PC-3 (cell line): ENCODE measurements at regions not wholly inside any gene's neighbourhood (a gene's known extent, or its start where the extent isn't known, plus 50 kb on each side); places are given as distances from the start of the nearest gene placed in this dataset.

Experiments used
- ATAC-seq: fragments of 200-7000 bp; cut with Tn5 transposase; 2 replicates; pipeline ENCODE4 v1.9.1; 2020; ENCODE audit warnings: mild to moderate bottlenecking, moderate library complexity
- BruUV-seq: library from RNA; stranded (reverse); fragments of 400-500 nt; replicated peaks from 2 replicates; lab custom pipeline; 2021; lab: Mats Ljungman, UMichigan
- CTCF ChIA-PET: fragments of 300-600 bp; sonication (Branson Sonifier 250); formaldehyde crosslinking; loops from one replicate; lab custom pipeline; 2022; ENCODE audit warnings: antibody characterized with exemption; lab: Charles Lee
- POLR2A ChIA-PET: fragments of 300-600 bp; sonication (Branson Sonifier 250); formaldehyde crosslinking; loops from one replicate; lab custom pipeline; 2022; ENCODE audit warnings: antibody characterized with exemption; ENCODE audit not compliant: unreplicated experiment; lab: Charles Lee
- DNase-seq: peaks from one replicate; pipeline ENCODE4 v3.0.0-alpha.2; 2015
- H2AFZ ChIP-seq: fragments of 300-600 bp; sonication (generic); 2 replicates; pipeline ENCODE4 v1.6.0; 2016; ENCODE audit warnings: antibody characterized with exemption, low read length
- H3F3A ChIP-seq: fragments of 300-600 bp; sonication (generic); one replicate; pipeline ENCODE4 v1.6.0; 2017; ENCODE audit warnings: antibody characterized with exemption, low read length, control low read depth, mild to moderate bottlenecking; ENCODE audit not compliant: unreplicated experiment
- H3K27ac ChIP-seq: fragments of 300-600 bp; sonication (generic); 2 replicates; pipeline ENCODE4 v1.5.1; 2016; ENCODE audit warnings: mild to moderate bottlenecking, low read length
- H3K27me3 ChIP-seq: fragments of 300-600 bp; sonication (generic); 2 replicates; pipeline ENCODE4 v1.6.1; 2016; ENCODE audit warnings: low read length, mixed read lengths
- H3K36me3 ChIP-seq: fragments of 300-600 bp; sonication (generic); 2 replicates; pipeline ENCODE4 v1.6.1; 2016; ENCODE audit warnings: low read depth, mixed run types, low read length, mixed read lengths
- H3K4me1 ChIP-seq: fragments of 300-600 bp; sonication (generic); 2 replicates; pipeline ENCODE4 v1.5.1; 2016; ENCODE audit warnings: low read length; ENCODE audit not compliant: insufficient read depth
- H3K4me2 ChIP-seq: fragments of 300-600 bp; sonication (generic); 2 replicates; pipeline ENCODE4 v1.6.0; 2016; ENCODE audit warnings: low read length
- H3K4me3 ChIP-seq: fragments of 300-600 bp; sonication (generic); 2 replicates; pipeline ENCODE4 v1.5.1; 2016; ENCODE audit warnings: mild to moderate bottlenecking, low read length, mixed read lengths
- H3K79me2 ChIP-seq: fragments of 300-600 bp; sonication (generic); 2 replicates; pipeline ENCODE4 v1.6.1; 2017; ENCODE audit warnings: low read length, mixed read lengths
- H3K9ac ChIP-seq: fragments of 300-600 bp; sonication (generic); 2 replicates; pipeline ENCODE4 v1.6.0; 2016; ENCODE audit warnings: mild to moderate bottlenecking, low read length
- H3K9me2 ChIP-seq: fragments of 300-600 bp; sonication (generic); replicated peaks from 2 replicates; pipeline ENCODE4 v1.6.1; 2016; ENCODE audit warnings: mixed run types, low read length, mixed read lengths
- H3K9me3 ChIP-seq: fragments of 300-600 bp; sonication (generic); 2 replicates; pipeline ENCODE4 v1.6.1; 2016; ENCODE audit warnings: low read length, mixed read lengths
- H4K20me1 ChIP-seq: fragments of 300-600 bp; sonication (generic); 2 replicates; pipeline ENCODE4 v1.6.1; 2016; ENCODE audit warnings: low read length, mixed read lengths
- CTCF ChIP-seq: fragments of 300-600 bp; sonication (generic); conservative IDR thresholded peaks from 2 replicates; pipeline ENCODE4 v1.5.1; 2017; ENCODE audit warnings: antibody characterized with exemption, low read depth, mild to moderate bottlenecking, low read length
- EZH2 ChIP-seq: fragments of 300-600 bp; sonication (generic); IDR thresholded peaks from one replicate; pipeline ENCODE4 v1.6.1; 2017; ENCODE audit warnings: antibody characterized with exemption, mild to moderate bottlenecking, low read length; ENCODE audit not compliant: unreplicated experiment
- EZH2phosphoT487 ChIP-seq: fragments of 300-600 bp; sonication (generic); IDR thresholded peaks from 2 replicates; pipeline ENCODE4 v1.6.1; 2018; ENCODE audit warnings: mild to moderate bottlenecking, antibody characterized with exemption, low read length, borderline replicate concordance
- intact Hi-C: fragments of 100-400 bp; cut with micrococcal nuclease; formaldehyde crosslinking; loops from 2 replicates; pipeline ENCODE4 v1.9.0; 2023

GRCh38 chr2:17160594-17160993 lies 357.6 kb downstream of the RAD51AP2 start:
- H3K4me3 ChIP-seq: no peak overlapping the region
- H3K4me2 ChIP-seq: no peak overlapping the region
- BruUV-seq: no TSS peak
- no peaks in the 10 kb centered on the region for H3K79me2 ChIP-seq
- CTCF ChIA-PET: no interaction called here
- ATAC-seq (no peak), DNase-seq (no peak)
- H3K9ac ChIP-seq: no peak overlapping the region
- H3K9me3 ChIP-seq: no peaks in the 10 kb centered on the region
- no peak overlapping the region for H2AFZ ChIP-seq
- H3K27me3 ChIP-seq: no peaks in the 10 kb centered on the region
- no peaks in the 10 kb centered on the region for H3K4me1 ChIP-seq
- no peaks in the 10 kb centered on the region for H3K9me2 ChIP-seq
- no peaks in the 10 kb centered on the region for H3K36me3 ChIP-seq
- POLR2A ChIA-PET: no interaction called here
- H4K20me1 ChIP-seq: no peaks in the 10 kb centered on the region
- intact Hi-C loops: no loop called here
- H3K27ac ChIP-seq: no peak overlapping the region
- no peaks in the 10 kb centered on the region for H3F3A ChIP-seq
- no peak for TF ChIP-seq EZH2

GRCh38 chr2:17156086-17156485 lies 362.2 kb downstream of the RAD51AP2 start:
- Histone ChIP-seq H2AFZ (no peak overlapping the region), H3K79me2 (no peaks in the 10 kb centered on the region), H3F3A (no peaks in the 10 kb centered on the region), H3K9ac (no peak overlapping the region), H3K27ac (no peak overlapping the region), H3K4me2 (no peak overlapping the region), H3K9me3 (no peaks in the 10 kb centered on the region), H3K9me2 (no peaks in the 10 kb centered on the region), H3K27me3 (no peaks in the 10 kb centered on the region), H3K36me3 (no peaks in the 10 kb centered on the region), H3K4me3 (no peak overlapping the region), H3K4me1 (no peaks in the 10 kb centered on the region), H4K20me1 (no peaks in the 10 kb centered on the region)
- TF ChIP-seq CTCF (no peak), EZH2 (no peak), EZH2phosphoT487 (no peak)
- DNase-seq (no peak), ATAC-seq (no peak)
- BruUV-seq: no TSS peak
- intact Hi-C loops: no loop called here
- ChIA-PET CTCF (no interaction called here), POLR2A (no interaction called here)

GRCh38 chr2:17149945-17150344 lies 368.3 kb downstream of the RAD51AP2 start:
- BruUV-seq: no TSS peak
- H3K27ac ChIP-seq: no peak overlapping the region
- ATAC-seq (no peak), DNase-seq (no peak)
- ChIA-PET POLR2A (no interaction called here), CTCF (no interaction called here)
- intact Hi-C loops: no loop called here
- H3K9me2 ChIP-seq: no peaks in the 10 kb centered on the region
- H3K79me2 ChIP-seq: no peaks in the 10 kb centered on the region
- TF ChIP-seq CTCF (no peak), EZH2phosphoT487 (no peak), EZH2 (no peak)
- H3K36me3 ChIP-seq: no peaks in the 10 kb centered on the region
- no peaks in the 10 kb centered on the region for H3K4me1 ChIP-seq
- no peak overlapping the region for H3K9ac ChIP-seq
- H3K4me3 ChIP-seq: no peak overlapping the region
- no peak overlapping the region for H3K4me2 ChIP-seq
- no peaks in the 10 kb centered on the region for H3F3A ChIP-seq
- H3K9me3 ChIP-seq: no peaks in the 10 kb centered on the region
- H4K20me1 ChIP-seq: no peaks in the 10 kb centered on the region
- no peak overlapping the region for H2AFZ ChIP-seq
- no peaks in the 10 kb centered on the region for H3K27me3 ChIP-seq
